ENCODE measurements at regions not wholly inside any gene's neighbourhood (a gene's known extent, or its start where the extent isn't known, plus 50 kb on each side); places are given as distances from the start of the nearest gene placed in this dataset.

GRCh38 chr11:71183878-71184277 is 68.5 kb downstream of the SHANK2 start:
- TF ChIP-seq POLR2AphosphoS5 (IDR thresholded peaks at IDR 0.05; ENCODE audit: low read depth, low read length) (no peak), POLR2A (IDR thresholded peaks at IDR 0.05; ENCODE audit: low read depth, low read length) (no peak), TAF1 (IDR thresholded peaks at IDR 0.05; ENCODE audit: low read depth, low read length) (no peak), SPI1 (IDR thresholded peaks at IDR 0.05; ENCODE audit: low read depth, low read length) (no peak), POU2F2 (IDR thresholded peaks at IDR 0.05; ENCODE audit: low read depth, low read length) (no peak), PAX5 (IDR thresholded peaks at IDR 0.05; ENCODE audit: insufficient read depth, low read length, severe bottlenecking) (no peak)

Data from GM12891 (cell line).